Activated CD8-positive, alpha-beta T cell treated with anti-CD3 and anti-CD28 coated beads for 36 hours (primary cell): ENCODE measurements at regions not wholly inside any gene's neighbourhood (a gene's known extent, or its start where the extent isn't known, plus 50 kb on each side); places are given as distances from the start of the nearest gene placed in this dataset.

Experiments
- ATAC-seq: fragments of 200-7000 bp; cut with Tn5 transposase; one replicate; pipeline ENCODE4 v1.10.0; 2021; ENCODE audit warnings: mild to moderate bottlenecking, moderate library complexity
- CTCF ChIA-PET: fragments of 350-600 bp; sonication (Branson Sonifier 250); formaldehyde crosslinking; loops from one replicate; lab custom pipeline; 2021; ENCODE audit warnings: antibody characterized with exemption; lab: Charles Lee
- POLR2A ChIA-PET: fragments of 350-600 bp; sonication (Branson Sonifier 250); formaldehyde crosslinking; loops from one replicate; lab custom pipeline; 2021; ENCODE audit warnings: antibody characterized with exemption; lab: Charles Lee
- DNase-seq: peaks from one replicate; pipeline ENCODE4 v3.0.0-alpha.2; 2020
- H3K27ac Mint-ChIP-seq: one replicate; pipeline ENCODE4 v1.8.0; 2021; ENCODE audit warnings: mild to moderate bottlenecking, mixed read lengths
- H3K27me3 Mint-ChIP-seq: one replicate; pipeline ENCODE4 v1.8.0; 2021; ENCODE audit warnings: mixed read lengths
- H3K36me3 Mint-ChIP-seq: one replicate; pipeline ENCODE4 v1.8.0; 2021; ENCODE audit warnings: low read depth, mixed read lengths
- H3K4me1 Mint-ChIP-seq: one replicate; pipeline ENCODE4 v1.8.0; 2021; ENCODE audit warnings: low read depth, mixed read lengths
- H3K4me3 Mint-ChIP-seq: one replicate; pipeline ENCODE4 v1.8.0; 2021; ENCODE audit warnings: mild to moderate bottlenecking, moderate library complexity, mixed read lengths
- H3K9me3 Mint-ChIP-seq: one replicate; pipeline ENCODE4 v1.8.0; 2021; ENCODE audit warnings: mixed read lengths
- intact Hi-C: fragments of 100-400 bp; cut with micrococcal nuclease; formaldehyde crosslinking; loops from one replicate; pipeline ENCODE4 v1.10.0; 2022
- TF ChIP-seq, protein P1 (sequence below): fragments of 200-600 bp; IDR thresholded peaks from one replicate; pipeline ENCODE4 v1.8.0; 2022; ENCODE audit warnings: antibody characterized with exemption, mild to moderate bottlenecking

DNA sequence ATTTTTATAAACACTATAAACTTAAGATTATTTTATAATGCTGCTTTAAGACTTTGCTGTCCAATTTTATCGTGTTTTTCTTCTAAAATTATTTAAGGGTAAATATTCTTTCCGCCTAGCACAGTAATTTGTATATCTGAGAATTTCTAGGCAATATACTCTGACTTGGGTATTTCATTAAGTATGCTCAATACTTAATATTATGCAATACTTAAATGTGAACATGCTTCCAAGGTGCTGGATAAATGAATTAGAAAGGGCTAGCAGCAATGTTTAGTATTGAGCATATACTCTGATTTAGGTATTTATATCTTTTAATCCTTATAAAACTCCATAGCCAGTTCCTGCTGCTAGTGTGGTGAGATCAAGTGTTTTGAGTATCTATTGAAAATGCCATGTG, 60.3 kb upstream of the ANO3 start:
- Mint-ChIP-seq H3K27ac (no peak overlapping the region), H3K4me1 (no peaks in the 10 kb centered on the region), H3K36me3 (no peaks in the 10 kb centered on the region), H3K9me3 (no peaks in the 10 kb centered on the region), H3K27me3 (no peaks in the 10 kb centered on the region), H3K4me3 (no peak overlapping the region)
- TF ChIP-seq, protein P1, sequence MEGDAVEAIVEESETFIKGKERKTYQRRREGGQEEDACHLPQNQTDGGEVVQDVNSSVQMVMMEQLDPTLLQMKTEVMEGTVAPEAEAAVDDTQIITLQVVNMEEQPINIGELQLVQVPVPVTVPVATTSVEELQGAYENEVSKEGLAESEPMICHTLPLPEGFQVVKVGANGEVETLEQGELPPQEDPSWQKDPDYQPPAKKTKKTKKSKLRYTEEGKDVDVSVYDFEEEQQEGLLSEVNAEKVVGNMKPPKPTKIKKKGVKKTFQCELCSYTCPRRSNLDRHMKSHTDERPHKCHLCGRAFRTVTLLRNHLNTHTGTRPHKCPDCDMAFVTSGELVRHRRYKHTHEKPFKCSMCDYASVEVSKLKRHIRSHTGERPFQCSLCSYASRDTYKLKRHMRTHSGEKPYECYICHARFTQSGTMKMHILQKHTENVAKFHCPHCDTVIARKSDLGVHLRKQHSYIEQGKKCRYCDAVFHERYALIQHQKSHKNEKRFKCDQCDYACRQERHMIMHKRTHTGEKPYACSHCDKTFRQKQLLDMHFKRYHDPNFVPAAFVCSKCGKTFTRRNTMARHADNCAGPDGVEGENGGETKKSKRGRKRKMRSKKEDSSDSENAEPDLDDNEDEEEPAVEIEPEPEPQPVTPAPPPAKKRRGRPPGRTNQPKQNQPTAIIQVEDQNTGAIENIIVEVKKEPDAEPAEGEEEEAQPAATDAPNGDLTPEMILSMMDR, result no peak
- POLR2A ChIA-PET, result no interaction called here
- CTCF ChIA-PET, result no interaction called here
- intact Hi-C loops, result no loop called here
- DNase-seq (no peak), ATAC-seq (no peak)

DNA sequence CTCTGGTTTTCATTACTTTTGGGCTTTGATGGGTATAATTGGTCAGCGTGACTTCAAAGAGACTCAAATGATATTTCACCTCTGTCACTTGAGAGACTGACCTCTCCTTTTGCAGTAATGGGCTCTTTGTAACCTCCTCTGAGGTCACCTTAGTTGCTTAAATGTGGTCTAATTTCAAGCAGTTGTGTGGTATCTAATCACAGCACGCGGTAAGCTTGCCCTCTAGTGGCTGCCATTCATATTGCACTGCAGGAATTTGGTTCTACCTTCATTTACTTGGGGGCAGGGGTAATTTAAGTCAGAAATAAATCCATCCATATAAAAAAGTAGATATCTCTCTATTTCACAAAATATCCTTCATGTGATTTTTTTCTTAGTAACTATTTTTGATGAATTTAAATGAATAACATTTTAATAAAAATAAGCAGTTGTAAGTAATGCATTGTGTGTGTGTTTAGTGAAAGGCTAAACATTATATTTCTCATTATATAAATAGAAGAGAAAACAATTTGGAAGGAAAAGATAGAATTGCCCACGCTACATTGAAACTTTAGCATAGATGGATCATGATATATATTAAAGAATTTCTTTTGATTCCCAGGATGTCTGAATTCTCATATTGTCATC, 55.0 kb upstream of the ANO3 start:
- no peak overlapping the region for H3K27ac Mint-ChIP-seq
- H3K4me3 Mint-ChIP-seq, result no peak overlapping the region
- no peaks in the 10 kb centered on the region for H3K36me3 Mint-ChIP-seq
- H3K27me3 Mint-ChIP-seq, result peaks cover 3% of the 10 kb centered on the region
- peak; percentile 71 for ATAC-seq
- intact Hi-C loops, result no loop called here
- H3K9me3 Mint-ChIP-seq, result no peaks in the 10 kb centered on the region
- DNase-seq, result peak; percentile 62
- TF ChIP-seq, protein P1, result peak; percentile 90
- ChIA-PET POLR2A (no interaction called here), CTCF (no interaction called here)
- no peaks in the 10 kb centered on the region for H3K4me1 Mint-ChIP-seq

DNA sequence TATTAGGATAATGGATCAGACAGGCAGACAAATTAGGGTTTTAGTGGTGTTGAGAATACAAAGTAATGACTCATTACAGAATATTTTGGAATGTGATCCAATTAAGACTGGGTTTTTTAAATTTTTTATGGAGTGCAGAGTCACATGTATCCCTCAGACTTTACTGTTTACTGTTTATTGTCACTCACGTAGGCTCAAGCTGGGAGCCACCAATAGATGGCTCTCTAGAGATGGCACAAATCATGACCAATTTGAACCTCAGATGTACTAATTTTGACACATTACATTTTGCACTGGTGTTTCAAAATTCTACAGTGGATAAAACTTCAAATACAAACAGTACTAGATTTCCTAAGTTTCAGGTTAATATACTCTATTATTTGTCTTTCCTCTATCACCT, 53.6 kb upstream of the ANO3 start:
- intact Hi-C loops, result no loop called here
- Mint-ChIP-seq H3K27ac (no peak overlapping the region), H3K4me1 (no peaks in the 10 kb centered on the region), H3K4me3 (no peak overlapping the region), H3K36me3 (no peaks in the 10 kb centered on the region), H3K9me3 (no peaks in the 10 kb centered on the region), H3K27me3 (peaks cover 5% of the 10 kb centered on the region)
- ATAC-seq (no peak), DNase-seq (no peak)
- ChIA-PET POLR2A (no interaction called here), CTCF (no interaction called here)
- TF ChIP-seq, protein P1, result no peak
